ENCODE measurements at regions not wholly inside any gene's neighbourhood (a gene's known extent, or its start where the extent isn't known, plus 50 kb on each side); places are given as distances from the start of the nearest gene placed in this dataset.

DNA sequence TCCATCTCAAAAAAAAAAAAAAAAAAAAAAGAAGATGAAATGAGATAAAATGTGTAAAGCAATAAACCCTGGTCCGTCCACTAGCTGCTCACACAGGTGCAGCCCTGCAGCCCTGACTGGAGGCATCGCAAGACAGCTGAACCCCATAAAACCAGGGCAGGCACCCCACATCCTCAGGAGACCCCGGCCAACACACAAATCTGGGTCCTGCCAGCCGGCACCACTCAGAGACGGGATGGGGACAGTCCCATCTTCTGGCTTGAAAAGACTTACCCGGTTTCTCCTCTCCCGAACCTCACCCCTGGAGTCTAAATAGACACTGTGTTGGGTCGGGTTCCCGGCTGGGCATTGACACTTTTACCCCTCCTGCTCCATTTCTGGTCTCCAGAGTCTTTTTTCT, 52.7 kb upstream of the TNRC6C start:
- H3K27ac Mint-ChIP-seq, result no peak overlapping the region

DNA sequence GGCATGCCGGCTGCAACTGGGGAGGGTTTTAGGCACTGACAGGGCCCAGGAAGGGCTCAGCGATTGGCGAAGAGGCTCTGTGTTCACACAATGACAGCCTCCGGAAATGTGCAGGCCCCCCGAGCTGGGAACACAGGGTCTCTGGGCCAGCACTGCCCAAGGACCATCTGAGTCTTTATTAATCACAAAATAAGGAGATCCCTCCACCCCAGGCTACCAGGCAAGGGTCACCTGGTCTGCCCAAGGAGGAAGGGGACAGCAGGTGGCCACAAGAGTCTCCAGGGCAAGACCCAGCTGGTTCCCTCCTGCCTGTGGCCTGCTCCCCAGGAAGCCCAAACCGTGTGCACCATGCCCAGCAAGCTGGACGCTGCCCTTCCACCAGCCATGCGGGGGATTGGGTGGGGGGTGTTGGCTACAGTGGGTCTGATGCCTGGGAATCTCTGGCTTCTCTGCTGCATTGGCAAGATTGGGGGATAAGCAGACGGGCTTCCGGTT, 52.1 kb upstream of the TNRC6C start:
- DNase-seq (ENCODE audit: low spot score) (no peak), ATAC-seq (no peak)
- H3K4me1 Mint-ChIP-seq, result peaks cover 20% of the 10 kb centered on the region
- no peaks in the 10 kb centered on the region for H3K36me3 Mint-ChIP-seq
- H3K4me3 Mint-ChIP-seq, result no peak overlapping the region
- POLR2A ChIA-PET, result no interaction called here
- peaks cover 4% of the 10 kb centered on the region; the same call in 1 of the 2 replicates for H3K9me3 Mint-ChIP-seq
- CTCF ChIA-PET, result interaction anchor here (0.6 to 1.8 kb wide), 4 partner anchors 8 to 1483 kb away, joined by 3 to 10 read pairs (median 3); partner anchors contain the start of gene TNRC6C
- no peak overlapping the region for H3K27ac Mint-ChIP-seq
- TF ChIP-seq, protein P1, sequence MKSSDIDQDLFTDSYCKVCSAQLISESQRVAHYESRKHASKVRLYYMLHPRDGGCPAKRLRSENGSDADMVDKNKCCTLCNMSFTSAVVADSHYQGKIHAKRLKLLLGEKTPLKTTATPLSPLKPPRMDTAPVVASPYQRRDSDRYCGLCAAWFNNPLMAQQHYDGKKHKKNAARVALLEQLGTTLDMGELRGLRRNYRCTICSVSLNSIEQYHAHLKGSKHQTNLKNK (CRISPR knock-in tag; IDR thresholded peaks at IDR 0.05), result no peak
- TF ChIP-seq NR1H2 (CRISPR knock-in tag; IDR thresholded peaks at IDR 0.05), result no peak
- TF ChIP-seq CREM (CRISPR knock-in tag; IDR thresholded peaks at IDR 0.05), result no peak
- TF ChIP-seq, protein P2, sequence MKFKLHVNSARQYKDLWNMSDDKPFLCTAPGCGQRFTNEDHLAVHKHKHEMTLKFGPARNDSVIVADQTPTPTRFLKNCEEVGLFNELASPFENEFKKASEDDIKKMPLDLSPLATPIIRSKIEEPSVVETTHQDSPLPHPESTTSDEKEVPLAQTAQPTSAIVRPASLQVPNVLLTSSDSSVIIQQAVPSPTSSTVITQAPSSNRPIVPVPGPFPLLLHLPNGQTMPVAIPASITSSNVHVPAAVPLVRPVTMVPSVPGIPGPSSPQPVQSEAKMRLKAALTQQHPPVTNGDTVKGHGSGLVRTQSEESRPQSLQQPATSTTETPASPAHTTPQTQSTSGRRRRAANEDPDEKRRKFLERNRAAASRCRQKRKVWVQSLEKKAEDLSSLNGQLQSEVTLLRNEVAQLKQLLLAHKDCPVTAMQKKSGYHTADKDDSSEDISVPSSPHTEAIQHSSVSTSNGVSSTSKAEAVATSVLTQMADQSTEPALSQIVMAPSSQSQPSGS (CRISPR knock-in tag; IDR thresholded peaks at IDR 0.05; ENCODE audit: borderline replicate concordance, low read depth), result no peak
- TF ChIP-seq PRRX2 (CRISPR knock-in tag; IDR thresholded peaks at IDR 0.05), result no peak
- no peak for TF ChIP-seq NFYB (CRISPR knock-in tag; conservative IDR thresholded peaks at IDR 0.05; ENCODE audit: low read depth)
- no peak for TF ChIP-seq NFATC4 (CRISPR knock-in tag; IDR thresholded peaks at IDR 0.05)
- H3K27me3 Mint-ChIP-seq (ENCODE audit: low read depth), result no peaks in the 10 kb centered on the region; the same call in 1 of the 2 replicates

More for the DNA sequence above, 52.7 kb upstream of the TNRC6C start:
- CTCF ChIA-PET, result interaction anchor here (0.9 to 1.8 kb wide), 3 partner anchors 9 to 53 kb away, joined by 3 to 10 read pairs (median 3); partner anchors contain the start of gene TNRC6C
- Mint-ChIP-seq H3K9me3 (peaks cover 4% of the 10 kb centered on the region; the same call in 1 of the 2 replicates), H3K4me1 (peaks cover 20% of the 10 kb centered on the region), H3K36me3 (no peaks in the 10 kb centered on the region), H3K4me3 (no peak overlapping the region), H3K27me3 (ENCODE audit: low read depth) (no peaks in the 10 kb centered on the region; the same call in 1 of the 2 replicates)
- POLR2A ChIA-PET, result no interaction called here
- DNase-seq (ENCODE audit: low spot score) (no peak), ATAC-seq (no peak)
- TF ChIP-seq NR1H2 (CRISPR knock-in tag; IDR thresholded peaks at IDR 0.05), result no peak
- no peak for TF ChIP-seq FOXK1 (CRISPR knock-in tag; IDR thresholded peaks at IDR 0.05)
- TF ChIP-seq, protein P3, sequence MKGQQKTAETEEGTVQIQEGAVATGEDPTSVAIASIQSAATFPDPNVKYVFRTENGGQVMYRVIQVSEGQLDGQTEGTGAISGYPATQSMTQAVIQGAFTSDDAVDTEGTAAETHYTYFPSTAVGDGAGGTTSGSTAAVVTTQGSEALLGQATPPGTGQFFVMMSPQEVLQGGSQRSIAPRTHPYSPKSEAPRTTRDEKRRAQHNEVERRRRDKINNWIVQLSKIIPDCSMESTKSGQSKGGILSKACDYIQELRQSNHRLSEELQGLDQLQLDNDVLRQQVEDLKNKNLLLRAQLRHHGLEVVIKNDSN (CRISPR knock-in tag; IDR thresholded peaks at IDR 0.05), result no peak
- TF ChIP-seq, protein P4, sequence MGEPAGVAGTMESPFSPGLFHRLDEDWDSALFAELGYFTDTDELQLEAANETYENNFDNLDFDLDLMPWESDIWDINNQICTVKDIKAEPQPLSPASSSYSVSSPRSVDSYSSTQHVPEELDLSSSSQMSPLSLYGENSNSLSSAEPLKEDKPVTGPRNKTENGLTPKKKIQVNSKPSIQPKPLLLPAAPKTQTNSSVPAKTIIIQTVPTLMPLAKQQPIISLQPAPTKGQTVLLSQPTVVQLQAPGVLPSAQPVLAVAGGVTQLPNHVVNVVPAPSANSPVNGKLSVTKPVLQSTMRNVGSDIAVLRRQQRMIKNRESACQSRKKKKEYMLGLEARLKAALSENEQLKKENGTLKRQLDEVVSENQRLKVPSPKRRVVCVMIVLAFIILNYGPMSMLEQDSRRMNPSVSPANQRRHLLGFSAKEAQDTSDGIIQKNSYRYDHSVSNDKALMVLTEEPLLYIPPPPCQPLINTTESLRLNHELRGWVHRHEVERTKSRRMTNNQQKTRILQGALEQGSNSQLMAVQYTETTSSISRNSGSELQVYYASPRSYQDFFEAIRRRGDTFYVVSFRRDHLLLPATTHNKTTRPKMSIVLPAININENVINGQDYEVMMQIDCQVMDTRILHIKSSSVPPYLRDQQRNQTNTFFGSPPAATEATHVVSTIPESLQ (CRISPR knock-in tag; IDR thresholded peaks at IDR 0.05), result no peak
- TF ChIP-seq, protein P5, sequence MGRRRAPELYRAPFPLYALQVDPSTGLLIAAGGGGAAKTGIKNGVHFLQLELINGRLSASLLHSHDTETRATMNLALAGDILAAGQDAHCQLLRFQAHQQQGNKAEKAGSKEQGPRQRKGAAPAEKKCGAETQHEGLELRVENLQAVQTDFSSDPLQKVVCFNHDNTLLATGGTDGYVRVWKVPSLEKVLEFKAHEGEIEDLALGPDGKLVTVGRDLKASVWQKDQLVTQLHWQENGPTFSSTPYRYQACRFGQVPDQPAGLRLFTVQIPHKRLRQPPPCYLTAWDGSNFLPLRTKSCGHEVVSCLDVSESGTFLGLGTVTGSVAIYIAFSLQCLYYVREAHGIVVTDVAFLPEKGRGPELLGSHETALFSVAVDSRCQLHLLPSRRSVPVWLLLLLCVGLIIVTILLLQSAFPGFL (CRISPR knock-in tag; IDR thresholded peaks at IDR 0.05; ENCODE audit: borderline replicate concordance), result no peak
- TF ChIP-seq CREM (CRISPR knock-in tag; IDR thresholded peaks at IDR 0.05), result no peak
- TF ChIP-seq, protein P6, sequence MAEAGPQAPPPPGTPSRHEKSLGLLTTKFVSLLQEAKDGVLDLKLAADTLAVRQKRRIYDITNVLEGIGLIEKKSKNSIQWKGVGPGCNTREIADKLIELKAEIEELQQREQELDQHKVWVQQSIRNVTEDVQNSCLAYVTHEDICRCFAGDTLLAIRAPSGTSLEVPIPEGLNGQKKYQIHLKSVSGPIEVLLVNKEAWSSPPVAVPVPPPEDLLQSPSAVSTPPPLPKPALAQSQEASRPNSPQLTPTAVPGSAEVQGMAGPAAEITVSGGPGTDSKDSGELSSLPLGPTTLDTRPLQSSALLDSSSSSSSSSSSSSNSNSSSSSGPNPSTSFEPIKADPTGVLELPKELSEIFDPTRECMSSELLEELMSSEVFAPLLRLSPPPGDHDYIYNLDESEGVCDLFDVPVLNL (CRISPR knock-in tag; IDR thresholded peaks at IDR 0.05; ENCODE audit: borderline replicate concordance, low read depth), result no peak
- TF ChIP-seq CREB1 (CRISPR knock-in tag; IDR thresholded peaks at IDR 0.05), result no peak
- no peak for TF ChIP-seq NR3C1 (CRISPR knock-in tag; conservative IDR thresholded peaks at IDR 0.05; ENCODE audit: low read depth)
- TF ChIP-seq FOXP1 (CRISPR knock-in tag; IDR thresholded peaks at IDR 0.05; ENCODE audit: borderline replicate concordance), result no peak
- TF ChIP-seq, protein P7, sequence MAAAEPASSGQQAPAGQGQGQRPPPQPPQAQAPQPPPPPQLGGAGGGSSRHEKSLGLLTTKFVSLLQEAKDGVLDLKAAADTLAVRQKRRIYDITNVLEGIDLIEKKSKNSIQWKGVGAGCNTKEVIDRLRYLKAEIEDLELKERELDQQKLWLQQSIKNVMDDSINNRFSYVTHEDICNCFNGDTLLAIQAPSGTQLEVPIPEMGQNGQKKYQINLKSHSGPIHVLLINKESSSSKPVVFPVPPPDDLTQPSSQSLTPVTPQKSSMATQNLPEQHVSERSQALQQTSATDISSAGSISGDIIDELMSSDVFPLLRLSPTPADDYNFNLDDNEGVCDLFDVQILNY (CRISPR knock-in tag; IDR thresholded peaks at IDR 0.05), result no peak
- TF ChIP-seq JAZF1 (CRISPR knock-in tag; IDR thresholded peaks at IDR 0.05), result no peak
- no peak for TF ChIP-seq ZNF396 (CRISPR knock-in tag; IDR thresholded peaks at IDR 0.05; ENCODE audit: borderline replicate concordance)

Data from WTC11 (cell line).